Activated CD4-positive, alpha-beta T cell treated with anti-CD3 and anti-CD28 coated beads for 36 hours (primary cell): ENCODE measurements at regions not wholly inside any gene's neighbourhood (a gene's known extent, or its start where the extent isn't known, plus 50 kb on each side); places are given as distances from the start of the nearest gene placed in this dataset.
"Not testable (repeated sequence)": the region's sequence is repeated elsewhere in the genome, so short reads cannot be mapped to it uniquely, and the experiment has no call there.

Source experiments
- ATAC-seq: fragments of 200-7000 bp; cut with Tn5 transposase; one replicate; pipeline ENCODE4 v1.10.0; 2021; ENCODE audit warnings: mild to moderate bottlenecking, moderate library complexity
- CTCF ChIA-PET: fragments of 350-600 bp; sonication (Branson Sonifier 250); formaldehyde crosslinking; loops from one replicate; lab custom pipeline; 2021; ENCODE audit warnings: antibody characterized with exemption; lab: Charles Lee
- POLR2A ChIA-PET: fragments of 350-600 bp; sonication (Branson Sonifier 250); formaldehyde crosslinking; loops from one replicate; lab custom pipeline; 2021; ENCODE audit warnings: antibody characterized with exemption, inconsistent platforms; lab: Charles Lee
- DNase-seq: peaks from one replicate; pipeline ENCODE4 v3.0.0-alpha.2; 2020
- H3K27ac Mint-ChIP-seq: one replicate; pipeline ENCODE4 v1.8.0; 2021; ENCODE audit warnings: mixed read lengths
- H3K27me3 Mint-ChIP-seq: one replicate; pipeline ENCODE4 v1.8.0; 2021; ENCODE audit warnings: mixed read lengths
- H3K36me3 Mint-ChIP-seq: one replicate; pipeline ENCODE4 v1.8.0; 2021; ENCODE audit warnings: low read depth, mixed read lengths
- H3K4me1 Mint-ChIP-seq: one replicate; pipeline ENCODE4 v1.8.0; 2021; ENCODE audit warnings: mixed read lengths
- H3K4me3 Mint-ChIP-seq: one replicate; pipeline ENCODE4 v1.8.0; 2021; ENCODE audit warnings: mild to moderate bottlenecking, moderate library complexity, mixed read lengths
- H3K9me3 Mint-ChIP-seq: one replicate; pipeline ENCODE4 v1.8.0; 2021; ENCODE audit warnings: low read depth, mixed read lengths
- intact Hi-C, 2 experiments: fragments of 100-400 bp; cut with DNase I in 1 of 2; cut with micrococcal nuclease in 1 of 2; formaldehyde crosslinking; loops; one replicate each; pipeline versions ENCODE4 v1.14.2 to v1.15.1; 2022 to 2024; cut with DNase I, micrococcal nuclease

GRCh38 chr4:84264652-84265051, 234.4 kb downstream of the NKX6-1 start:
- POLR2A ChIA-PET, result no interaction called here
- intact Hi-C loops, result no loop called here
- H3K4me3 Mint-ChIP-seq, result no peak overlapping the region
- no peaks in the 10 kb centered on the region for H3K27me3 Mint-ChIP-seq
- ATAC-seq (no peak), DNase-seq (no peak)
- no peak overlapping the region for H3K27ac Mint-ChIP-seq
- no peaks in the 10 kb centered on the region for H3K36me3 Mint-ChIP-seq
- CTCF ChIA-PET, result interaction anchor here (0.6 kb wide), 1 partner anchor 594 kb away, joined by 3 read pairs; no protein-coding TSS in a partner anchor
- H3K4me1 Mint-ChIP-seq, result no peaks in the 10 kb centered on the region
- H3K9me3 Mint-ChIP-seq, result peaks cover 15% of the 10 kb centered on the region

- POLR2A ChIA-PET, result no interaction called here
- no peaks in the 10 kb centered on the region for H3K27me3 Mint-ChIP-seq
- intact Hi-C loops, result no loop called here
- CTCF ChIA-PET, result no interaction called here
- H3K4me3 Mint-ChIP-seq, result no peak overlapping the region
- H3K9me3 Mint-ChIP-seq, result peaks cover 23% of the 10 kb centered on the region
- DNase-seq, result no peak
- H3K27ac Mint-ChIP-seq, result no peak overlapping the region
- no peak for ATAC-seq
- no peaks in the 10 kb centered on the region for H3K4me1 Mint-ChIP-seq
- no peaks in the 10 kb centered on the region for H3K36me3 Mint-ChIP-seq
These were observed 235.7 kb downstream of the NKX6-1 start for GRCh38 chr4:84263415-84263814.

GRCh38 chr4:84260495-84260894, 238.6 kb downstream of the NKX6-1 start:
- ChIA-PET POLR2A (no interaction called here), CTCF (no interaction called here)
- Mint-ChIP-seq H3K27ac (no peak overlapping the region), H3K4me1 (no peaks in the 10 kb centered on the region), H3K27me3 (no peaks in the 10 kb centered on the region), H3K9me3 (peaks cover 23% of the 10 kb centered on the region), H3K36me3 (no peaks in the 10 kb centered on the region), H3K4me3 (no peak overlapping the region)
- intact Hi-C loops, result no loop called here
- ATAC-seq, result no peak
- no peak for DNase-seq

- CTCF ChIA-PET, result interaction anchor here (0.8 kb wide), 1 partner anchor 614 kb away, joined by 3 read pairs; no protein-coding TSS in a partner anchor
- Mint-ChIP-seq H3K4me1 (no peaks in the 10 kb centered on the region), H3K36me3 (no peaks in the 10 kb centered on the region), H3K9me3 (peaks cover 23% of the 10 kb centered on the region), H3K27ac (no peak overlapping the region), H3K4me3 (no peak overlapping the region), H3K27me3 (peaks cover 2% of the 10 kb centered on the region)
- ATAC-seq, result no peak
- DNase-seq, result no peak
- POLR2A ChIA-PET, result no interaction called here
- intact Hi-C loops, result loop anchor here (1.0 to 2.0 kb wide), 2 partner anchors 614 to 615 kb away; no protein-coding TSS in a partner anchor
These were observed 239.9 kb downstream of the NKX6-1 start for GRCh38 chr4:84258905-84259830.

GRCh38 chr4:84254537-84254936, 244.6 kb downstream of the NKX6-1 start:
- H3K36me3 Mint-ChIP-seq, result no peaks in the 10 kb centered on the region
- H3K27me3 Mint-ChIP-seq, result peaks cover 2% of the 10 kb centered on the region
- no peak overlapping the region for H3K4me3 Mint-ChIP-seq
- ATAC-seq (no peak), DNase-seq (no peak)
- H3K27ac Mint-ChIP-seq, result no peak overlapping the region
- no peaks in the 10 kb centered on the region for H3K4me1 Mint-ChIP-seq
- H3K9me3 Mint-ChIP-seq, result peaks cover 7% of the 10 kb centered on the region
- CTCF ChIA-PET, result no interaction called here
- POLR2A ChIA-PET, result no interaction called here
- intact Hi-C loops, result no loop called here

GRCh38 chr4:84249521-84249920, 249.6 kb downstream of the NKX6-1 start:
- CTCF ChIA-PET, result interaction anchor here (0.5 kb wide), 1 partner anchor 17 kb away, joined by 3 read pairs; no protein-coding TSS in a partner anchor
- no peak for DNase-seq
- ATAC-seq, result no peak
- intact Hi-C loops, result no loop called here
- Mint-ChIP-seq H3K27ac (no peak overlapping the region), H3K4me3 (no peak overlapping the region), H3K36me3 (no peaks in the 10 kb centered on the region), H3K27me3 (no peaks in the 10 kb centered on the region), H3K4me1 (no peaks in the 10 kb centered on the region), H3K9me3 (peaks cover 3% of the 10 kb centered on the region)
- POLR2A ChIA-PET, result no interaction called here

GRCh38 chr4:84245042-84245441, 254.1 kb downstream of the NKX6-1 start:
- intact Hi-C loops, H3K27ac Mint-ChIP-seq, ATAC-seq, H3K9me3 Mint-ChIP-seq, H3K4me3 Mint-ChIP-seq, H3K4me1 Mint-ChIP-seq, POLR2A ChIA-PET, H3K36me3 Mint-ChIP-seq, H3K27me3 Mint-ChIP-seq, DNase-seq: not testable (repeated sequence)
- CTCF ChIA-PET, result interaction anchor here (0.7 kb wide), 1 partner anchor 43 kb away, joined by 3 read pairs; no protein-coding TSS in a partner anchor

- H3K9me3 Mint-ChIP-seq, H3K27me3 Mint-ChIP-seq, H3K27ac Mint-ChIP-seq, POLR2A ChIA-PET, H3K4me1 Mint-ChIP-seq, intact Hi-C loops, ATAC-seq, DNase-seq, H3K36me3 Mint-ChIP-seq, CTCF ChIA-PET, H3K4me3 Mint-ChIP-seq: not testable (repeated sequence)
These were observed 254.7 kb downstream of the NKX6-1 start for GRCh38 chr4:84244346-84244801.

- Mint-ChIP-seq H3K27ac (no peak overlapping the region), H3K36me3 (no peaks in the 10 kb centered on the region), H3K4me1 (no peaks in the 10 kb centered on the region), H3K27me3 (peaks cover 2% of the 10 kb centered on the region), H3K9me3 (peaks cover 3% of the 10 kb centered on the region), H3K4me3 (no peak overlapping the region)
- CTCF ChIA-PET, result no interaction called here
- POLR2A ChIA-PET, result no interaction called here
- DNase-seq (no peak), ATAC-seq (no peak)
- intact Hi-C loops, result no loop called here
These were observed 255.4 kb downstream of the NKX6-1 start for GRCh38 chr4:84243685-84244084.

GRCh38 chr4:84239278-84239845, 259.7 kb downstream of the NKX6-1 start:
- H3K27ac Mint-ChIP-seq, result no peak overlapping the region
- peaks cover 2% of the 10 kb centered on the region for H3K27me3 Mint-ChIP-seq
- DNase-seq (no peak), ATAC-seq (no peak)
- H3K4me1 Mint-ChIP-seq, result no peaks in the 10 kb centered on the region
- CTCF ChIA-PET, result interaction anchor here (1.6 kb wide), 1 partner anchor 17 kb away, joined by 5 read pairs; no protein-coding TSS in a partner anchor
- H3K9me3 Mint-ChIP-seq, result no peaks in the 10 kb centered on the region
- POLR2A ChIA-PET, result no interaction called here
- intact Hi-C loops, result no loop called here
- H3K4me3 Mint-ChIP-seq, result no peak overlapping the region
- no peaks in the 10 kb centered on the region for H3K36me3 Mint-ChIP-seq

- no peak for ATAC-seq
- no peaks in the 10 kb centered on the region for H3K4me1 Mint-ChIP-seq
- intact Hi-C loops, result no loop called here
- H3K4me3 Mint-ChIP-seq, result no peak overlapping the region
- peaks cover 2% of the 10 kb centered on the region for H3K27me3 Mint-ChIP-seq
- ChIA-PET POLR2A (no interaction called here), CTCF (interaction anchor here (1.6 kb wide), 1 partner anchor 18 kb away, joined by 5 read pairs; no protein-coding TSS in a partner anchor)
- H3K9me3 Mint-ChIP-seq, result no peaks in the 10 kb centered on the region
- no peak for DNase-seq
- no peak overlapping the region for H3K27ac Mint-ChIP-seq
- H3K36me3 Mint-ChIP-seq, result no peaks in the 10 kb centered on the region
These were observed 260.6 kb downstream of the NKX6-1 start for GRCh38 chr4:84238247-84239090.
